RWPE1 (cell line): ENCODE measurements at regions not wholly inside any gene's neighbourhood (a gene's known extent, or its start where the extent isn't known, plus 50 kb on each side); places are given as distances from the start of the nearest gene placed in this dataset.
A peak's percentile ranks its signal among the peaks of the same experiment; 100 is the strongest.

Source experiments
- CTCF ChIA-PET: fragments of 350-600 bp; sonication (Branson Sonifier 250); formaldehyde crosslinking; extraction: SDS; loops from one replicate; lab custom pipeline; 2021; lab: Yijun Ruan, JAX
- POLR2A ChIA-PET: fragments of 400-600 bp; formaldehyde crosslinking; extraction: SDS; loops from one replicate; lab custom pipeline; 2020; ENCODE audit warnings: antibody characterized with exemption; ENCODE audit not compliant: low non-redundant PET; lab: Yijun Ruan, JAX
- DNase-seq: peaks from one replicate; pipeline ENCODE4 v3.0.0; 2012; ENCODE audit warnings: low spot score
- H3K27ac ChIP-seq: fragments of 450-650 bp; 2 replicates; pipeline ENCODE4 v1.5.1; 2017
- TF ChIP-seq, protein P1 (sequence below): fragments of 450-650 bp; conservative IDR thresholded peaks from 2 replicates; pipeline ENCODE4 v1.5.1; 2017; ENCODE audit warnings: low read depth, mild to moderate bottlenecking

GRCh38 chr12:114185036-114185435 is 218.9 kb upstream of the RBM19 start:
- ChIA-PET CTCF (no interaction called here), POLR2A (no interaction called here)
- DNase-seq, result no peak
- TF ChIP-seq, protein P1, sequence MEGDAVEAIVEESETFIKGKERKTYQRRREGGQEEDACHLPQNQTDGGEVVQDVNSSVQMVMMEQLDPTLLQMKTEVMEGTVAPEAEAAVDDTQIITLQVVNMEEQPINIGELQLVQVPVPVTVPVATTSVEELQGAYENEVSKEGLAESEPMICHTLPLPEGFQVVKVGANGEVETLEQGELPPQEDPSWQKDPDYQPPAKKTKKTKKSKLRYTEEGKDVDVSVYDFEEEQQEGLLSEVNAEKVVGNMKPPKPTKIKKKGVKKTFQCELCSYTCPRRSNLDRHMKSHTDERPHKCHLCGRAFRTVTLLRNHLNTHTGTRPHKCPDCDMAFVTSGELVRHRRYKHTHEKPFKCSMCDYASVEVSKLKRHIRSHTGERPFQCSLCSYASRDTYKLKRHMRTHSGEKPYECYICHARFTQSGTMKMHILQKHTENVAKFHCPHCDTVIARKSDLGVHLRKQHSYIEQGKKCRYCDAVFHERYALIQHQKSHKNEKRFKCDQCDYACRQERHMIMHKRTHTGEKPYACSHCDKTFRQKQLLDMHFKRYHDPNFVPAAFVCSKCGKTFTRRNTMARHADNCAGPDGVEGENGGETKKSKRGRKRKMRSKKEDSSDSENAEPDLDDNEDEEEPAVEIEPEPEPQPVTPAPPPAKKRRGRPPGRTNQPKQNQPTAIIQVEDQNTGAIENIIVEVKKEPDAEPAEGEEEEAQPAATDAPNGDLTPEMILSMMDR, result no peak
- no peak overlapping the region for H3K27ac ChIP-seq

DNA sequence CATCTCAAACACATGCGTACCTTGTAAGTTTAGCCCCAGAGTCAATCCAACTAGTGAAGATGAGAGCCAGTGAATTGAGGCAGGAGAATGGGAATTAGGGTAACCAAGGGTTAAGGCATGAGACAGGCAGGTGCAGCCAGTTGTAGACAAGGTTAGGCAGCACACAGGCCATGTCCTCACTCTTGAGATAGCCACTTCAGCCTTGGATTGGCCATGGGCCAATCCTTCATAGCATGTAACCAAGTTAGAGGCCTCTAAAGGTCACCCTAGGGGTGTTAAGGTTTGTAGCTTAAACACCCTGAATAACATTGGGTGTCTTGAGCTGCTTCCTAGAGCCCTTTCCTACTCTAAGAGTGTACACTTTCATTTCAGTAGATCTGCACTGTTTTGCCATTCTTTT is 208.2 kb upstream of the RBM19 start:
- DNase-seq, result no peak
- TF ChIP-seq, protein P1, result no peak
- POLR2A ChIA-PET, result no interaction called here
- CTCF ChIA-PET, result no interaction called here
- no peak overlapping the region for H3K27ac ChIP-seq

DNA sequence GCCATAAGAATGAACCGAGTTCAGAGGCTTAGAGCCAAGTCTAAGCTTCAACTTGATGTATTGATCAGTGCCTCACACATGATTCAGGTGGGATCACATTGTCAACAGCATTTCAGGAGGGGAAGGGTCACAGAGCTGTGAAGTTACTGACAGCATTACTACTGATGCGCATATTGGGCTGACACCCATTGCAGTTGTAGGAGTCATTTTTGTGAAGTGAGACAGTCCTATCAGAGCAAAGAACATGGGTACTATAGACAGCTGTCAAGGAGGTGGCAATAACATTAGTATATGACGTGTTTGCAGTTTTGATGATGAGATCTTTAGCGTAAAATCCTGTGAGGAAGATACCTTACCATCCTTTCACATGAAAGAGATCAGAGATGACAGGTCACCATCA is 206.0 kb upstream of the RBM19 start:
- POLR2A ChIA-PET, result no interaction called here
- TF ChIP-seq, protein P1, result no peak
- CTCF ChIA-PET, result no interaction called here
- no peak overlapping the region for H3K27ac ChIP-seq
- DNase-seq, result no peak

DNA sequence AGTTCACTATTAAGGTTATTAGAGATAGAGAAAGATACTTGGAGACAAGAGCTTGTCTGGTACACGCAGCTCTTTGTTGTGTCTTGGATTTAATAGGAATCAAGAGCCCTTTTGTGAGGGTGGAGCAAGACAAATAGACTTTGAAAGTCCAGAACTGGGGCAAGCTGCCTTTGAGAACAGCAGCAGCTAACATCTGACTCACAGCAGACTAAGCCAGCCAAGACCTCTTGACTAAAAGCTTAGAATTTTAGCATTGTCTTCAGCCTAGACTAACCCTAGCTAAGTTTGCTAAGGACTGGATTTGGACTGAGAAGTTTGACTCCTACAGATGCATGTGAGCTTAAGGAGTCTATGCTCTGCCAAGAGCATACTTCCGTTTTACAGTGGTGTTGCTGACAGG is 201.9 kb upstream of the RBM19 start:
- H3K27ac ChIP-seq, result no peak overlapping the region
- POLR2A ChIA-PET, result no interaction called here
- CTCF ChIA-PET, result no interaction called here
- TF ChIP-seq, protein P1, result no peak
- DNase-seq, result no peak

DNA sequence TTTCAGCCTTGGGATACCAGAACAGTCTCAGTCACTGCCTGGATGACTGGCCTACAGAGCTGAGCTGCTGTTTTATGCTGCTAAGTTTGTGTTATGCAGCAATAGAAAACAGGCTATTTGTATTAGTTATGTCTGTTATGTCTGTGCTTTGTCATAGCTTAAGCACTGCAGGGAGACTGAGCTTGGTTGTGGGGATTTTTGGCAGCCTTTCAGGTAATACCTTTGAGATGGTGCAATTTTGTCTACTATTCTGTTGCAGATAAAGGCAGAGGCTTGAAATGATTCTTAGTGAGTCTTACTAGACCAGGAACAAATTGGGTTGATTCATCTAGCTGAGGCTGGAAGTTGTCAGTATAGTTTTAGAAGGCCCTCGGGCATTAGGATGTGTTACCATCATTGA is 201.3 kb upstream of the RBM19 start:
- no peak overlapping the region for H3K27ac ChIP-seq
- TF ChIP-seq, protein P1, result no peak
- CTCF ChIA-PET, result interaction anchor here (0.5 to 1.1 kb wide), 2 partner anchors 186 to 462 kb away, joined by 3 read pairs; no protein-coding TSS in a partner anchor
- POLR2A ChIA-PET, result no interaction called here
- no peak for DNase-seq

DNA sequence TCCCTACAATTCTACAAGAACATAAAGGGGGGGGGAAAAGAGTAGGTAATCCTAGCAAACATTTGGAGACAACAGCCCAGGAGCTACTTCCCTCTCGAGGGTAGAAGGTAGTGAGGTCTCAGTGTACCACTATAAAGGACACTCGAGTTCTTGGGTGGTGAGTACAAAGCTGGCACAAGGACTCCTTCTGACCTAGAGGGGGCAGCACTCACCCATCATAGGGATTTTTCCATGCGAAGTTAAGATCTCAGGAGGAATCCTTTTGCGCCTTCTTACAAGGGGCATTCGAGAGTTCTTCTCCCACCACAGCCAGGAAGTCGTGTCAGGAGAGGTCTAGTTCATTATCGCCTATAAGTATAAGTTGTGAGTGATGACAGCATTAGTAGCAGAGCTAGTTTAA is 200.2 kb upstream of the RBM19 start:
- ChIA-PET POLR2A (no interaction called here), CTCF (interaction anchor here (0.6 to 1.1 kb wide), 2 partner anchors 185 to 687 kb away, joined by 3 read pairs; no protein-coding TSS in a partner anchor)
- DNase-seq, result peak; percentile 12
- TF ChIP-seq, protein P1, result no peak
- no peak overlapping the region for H3K27ac ChIP-seq
